Fibroblast of lung (primary cell): ENCODE measurements at regions not wholly inside any gene's neighbourhood (a gene's known extent, or its start where the extent isn't known, plus 50 kb on each side); places are given as distances from the start of the nearest gene placed in this dataset.

Source experiments
- CTCF ChIP-seq, 2 donors: IDR thresholded peaks in 1 of 2; conservative IDR thresholded peaks in 1 of 2; 1 replicate in 1 of 2; 2 replicates in 1 of 2; pipeline ENCODE4 v1.5.1; 2011 to 2012; ENCODE audit warnings: low read length in 2 of 2, control low read depth in 1 of 2, inconsistent platforms in 1 of 2, low read depth in 1 of 2, mild to moderate bottlenecking in 1 of 2
- EZH2 ChIP-seq: IDR thresholded peaks from 2 replicates; pipeline ENCODE4 v1.5.1; 2012; ENCODE audit warnings: low read length, control low read depth, mild to moderate bottlenecking; ENCODE audit errors: missing control alignments

GRCh38 chr2:16495509-16496208 is 170.0 kb downstream of the CYRIA start:
- TF ChIP-seq CTCF (conservative IDR thresholded peaks at IDR 0.05 in 1 of 2, IDR thresholded peaks at IDR 0.05 in 1 of 2; ENCODE audit: low read depth in 1 of 2, low read length in 2 of 2) (no peak), EZH2 (no peak)
